ENCODE measurements at regions not wholly inside any gene's neighbourhood (a gene's known extent, or its start where the extent isn't known, plus 50 kb on each side); places are given as distances from the start of the nearest gene placed in this dataset.
A peak's percentile ranks its signal among the peaks of the same experiment; 100 is the strongest.

DNA sequence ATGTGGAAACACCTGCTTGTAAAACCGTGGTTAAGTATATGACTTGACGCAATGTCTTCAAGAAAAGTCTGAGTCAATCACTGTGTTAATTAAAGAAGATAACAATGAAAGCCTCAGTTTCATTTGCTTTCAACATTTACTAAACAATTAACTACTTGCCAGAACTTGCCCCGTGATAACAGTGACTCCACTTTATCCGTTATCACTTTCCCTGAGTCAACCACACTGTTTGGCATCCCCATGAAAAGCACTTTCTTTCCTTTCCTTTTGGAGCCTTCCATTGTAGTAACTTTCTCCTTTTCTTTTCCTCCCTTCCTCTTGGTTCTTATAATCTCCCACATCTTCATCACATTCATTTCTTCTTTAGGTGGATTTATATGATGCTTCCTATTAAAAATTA is 435.1 kb upstream of the GOT2 start:
- H3K27ac ChIP-seq = no peak overlapping the region
- TF ChIP-seq, protein P1, sequence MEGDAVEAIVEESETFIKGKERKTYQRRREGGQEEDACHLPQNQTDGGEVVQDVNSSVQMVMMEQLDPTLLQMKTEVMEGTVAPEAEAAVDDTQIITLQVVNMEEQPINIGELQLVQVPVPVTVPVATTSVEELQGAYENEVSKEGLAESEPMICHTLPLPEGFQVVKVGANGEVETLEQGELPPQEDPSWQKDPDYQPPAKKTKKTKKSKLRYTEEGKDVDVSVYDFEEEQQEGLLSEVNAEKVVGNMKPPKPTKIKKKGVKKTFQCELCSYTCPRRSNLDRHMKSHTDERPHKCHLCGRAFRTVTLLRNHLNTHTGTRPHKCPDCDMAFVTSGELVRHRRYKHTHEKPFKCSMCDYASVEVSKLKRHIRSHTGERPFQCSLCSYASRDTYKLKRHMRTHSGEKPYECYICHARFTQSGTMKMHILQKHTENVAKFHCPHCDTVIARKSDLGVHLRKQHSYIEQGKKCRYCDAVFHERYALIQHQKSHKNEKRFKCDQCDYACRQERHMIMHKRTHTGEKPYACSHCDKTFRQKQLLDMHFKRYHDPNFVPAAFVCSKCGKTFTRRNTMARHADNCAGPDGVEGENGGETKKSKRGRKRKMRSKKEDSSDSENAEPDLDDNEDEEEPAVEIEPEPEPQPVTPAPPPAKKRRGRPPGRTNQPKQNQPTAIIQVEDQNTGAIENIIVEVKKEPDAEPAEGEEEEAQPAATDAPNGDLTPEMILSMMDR (conservative IDR thresholded peaks at IDR 0.05) = no peak

DNA sequence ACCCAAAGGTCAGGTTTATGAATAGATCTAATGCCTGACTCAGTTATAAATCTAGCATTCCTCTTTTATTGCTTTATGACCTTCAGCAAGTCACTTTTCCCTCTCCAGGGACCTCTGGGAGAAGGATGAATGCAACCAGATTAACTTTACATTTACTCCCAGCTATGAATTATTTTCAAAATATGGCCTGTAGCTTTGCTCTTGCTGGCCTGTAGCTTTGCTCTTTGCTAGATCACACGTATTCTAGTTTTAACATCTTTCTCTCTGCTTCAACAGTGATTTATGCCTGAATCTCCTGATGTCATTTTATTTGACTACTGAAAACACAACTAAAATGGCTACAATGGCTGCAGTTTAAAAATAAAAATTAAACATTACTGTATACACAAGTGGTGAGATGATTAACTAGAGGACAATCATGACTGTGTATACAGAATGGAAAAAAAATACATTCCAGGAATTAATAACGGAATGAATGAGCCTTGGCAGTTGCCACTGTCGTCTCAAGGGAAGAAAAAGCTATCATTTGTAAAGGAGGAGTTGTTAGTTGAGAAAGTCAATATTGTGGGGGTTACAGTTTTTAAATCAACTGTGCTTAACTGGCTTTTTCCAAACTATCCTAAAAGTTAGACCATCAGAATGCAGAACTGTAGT is 434.5 kb upstream of the GOT2 start:
- no peak overlapping the region for H3K27ac ChIP-seq
- TF ChIP-seq, protein P1 (conservative IDR thresholded peaks at IDR 0.05) = no peak

DNA sequence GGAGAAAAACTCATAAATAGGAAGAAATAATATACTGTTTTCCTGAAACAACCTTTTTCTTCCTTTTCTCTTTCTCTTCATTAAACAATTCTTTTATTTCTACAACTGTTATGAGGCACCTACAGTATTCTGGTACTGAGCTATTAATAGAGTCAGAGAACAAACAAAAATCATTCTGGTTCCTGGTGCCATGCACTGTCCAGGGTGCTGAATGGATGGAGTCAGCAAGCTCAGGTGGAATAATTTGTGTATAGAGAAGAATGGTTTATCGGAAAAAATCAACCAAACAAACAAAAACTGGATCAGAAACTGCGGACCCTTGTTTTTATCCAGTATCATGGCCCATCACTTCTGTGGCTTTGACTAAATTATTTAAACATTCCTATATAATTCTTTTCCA is 430.3 kb upstream of the GOT2 start:
- no peak overlapping the region for H3K27ac ChIP-seq
- TF ChIP-seq, protein P1 (conservative IDR thresholded peaks at IDR 0.05) = no peak

DNA sequence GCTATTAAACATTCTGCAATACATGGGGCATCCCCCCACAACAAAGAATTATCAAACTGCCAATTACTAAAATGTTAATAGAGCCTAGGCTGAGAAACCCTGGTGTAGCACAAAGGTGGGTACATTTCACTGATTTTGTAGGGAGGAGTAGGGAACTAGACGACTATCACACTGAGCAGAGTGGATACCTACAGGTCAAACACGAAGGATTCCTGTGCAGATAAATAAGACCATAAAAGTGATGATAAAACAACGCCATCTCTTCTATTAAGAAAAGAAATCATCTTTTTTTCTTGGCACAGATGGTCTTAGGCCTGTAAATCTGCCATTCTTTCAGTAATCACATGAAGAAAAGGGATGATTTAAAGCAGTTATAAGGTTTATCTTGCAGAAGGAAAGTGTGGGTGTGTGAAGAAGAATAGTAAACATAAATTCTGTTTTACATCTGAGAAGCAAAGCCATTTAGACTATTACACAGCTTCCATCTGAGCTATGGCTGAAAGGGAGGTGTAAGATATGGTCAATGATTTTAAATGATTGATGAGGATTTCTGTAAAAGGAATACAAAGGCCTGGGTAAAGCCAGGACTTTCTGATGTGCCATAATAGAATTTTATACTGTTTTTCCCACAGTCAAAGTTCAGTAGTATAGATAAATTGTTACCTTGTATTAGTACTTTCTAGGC is 429.4 kb upstream of the GOT2 start:
- H3K27ac ChIP-seq = no peak overlapping the region
- TF ChIP-seq, protein P1 (conservative IDR thresholded peaks at IDR 0.05) = no peak

DNA sequence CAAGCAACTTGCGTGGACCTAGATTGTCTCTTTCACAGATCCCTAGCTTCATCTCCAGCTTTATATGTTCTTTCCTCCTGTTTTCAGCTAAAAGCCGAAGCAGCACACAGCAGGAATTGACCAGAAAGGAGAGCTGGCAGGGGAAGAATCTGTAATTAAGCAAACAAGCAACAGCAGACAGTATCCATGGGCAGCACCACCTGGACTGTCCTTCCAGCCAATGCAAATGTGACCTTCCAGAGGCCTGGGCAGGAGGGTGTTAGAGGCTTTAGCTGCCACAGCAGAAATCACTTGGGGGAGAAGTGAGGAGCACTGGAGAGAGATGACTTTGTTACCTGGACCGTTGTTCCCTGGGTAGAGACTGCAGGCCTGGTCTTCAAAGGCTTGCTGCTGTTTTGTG is 427.6 kb upstream of the GOT2 start:
- TF ChIP-seq, protein P1 (conservative IDR thresholded peaks at IDR 0.05) = no peak
- no peak overlapping the region for H3K27ac ChIP-seq

DNA sequence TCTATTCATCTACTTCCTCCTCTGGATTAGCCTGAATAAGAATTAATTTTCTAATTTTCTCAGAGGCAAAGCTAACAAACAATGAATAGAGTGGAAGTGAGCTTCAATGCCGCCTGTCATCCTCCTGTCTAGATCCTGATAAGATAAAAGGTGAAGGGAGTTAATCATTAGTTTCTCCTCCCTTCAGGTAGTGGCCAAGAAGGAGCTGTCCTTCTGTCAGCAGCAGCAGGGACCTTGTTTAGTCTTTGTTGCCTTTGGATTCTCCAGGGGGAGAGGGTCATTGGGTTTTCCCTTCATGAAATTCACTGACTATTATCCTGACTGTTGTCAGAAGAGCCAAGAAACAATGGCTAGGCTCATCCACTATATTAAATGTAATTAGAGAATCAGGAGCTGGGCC is 420.2 kb upstream of the GOT2 start:
- TF ChIP-seq, protein P1 (conservative IDR thresholded peaks at IDR 0.05) = no peak
- H3K27ac ChIP-seq = peak overlapping the region; percentile 15; the same call in 1 of the 2 replicates

DNA sequence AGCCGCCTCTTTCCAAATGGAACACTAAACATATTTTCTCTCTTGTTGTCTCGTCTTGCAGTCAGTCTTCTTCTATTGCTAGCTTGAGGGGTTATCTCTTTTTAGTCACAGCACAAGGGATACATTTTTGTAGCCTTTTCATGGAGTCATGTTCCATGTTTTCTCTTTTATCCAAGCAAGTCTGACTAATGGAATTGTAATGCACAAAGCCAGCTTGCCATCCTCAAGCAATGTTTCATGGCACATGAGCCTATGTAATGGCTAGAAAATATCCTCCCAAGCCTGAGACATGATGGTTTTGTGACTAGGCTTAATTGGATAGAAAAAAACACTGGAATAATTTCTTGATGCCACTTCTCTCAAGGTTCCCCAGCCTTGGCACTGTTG is 414.6 kb upstream of the GOT2 start:
- TF ChIP-seq, protein P1 (conservative IDR thresholded peaks at IDR 0.05) = no peak
- no peak overlapping the region for H3K27ac ChIP-seq
